Stimulated activated CD4-positive, alpha-beta T cell treated with anti-CD3 and anti-CD28 coated beads, Interleukin-15, amount 100 ng/mL, for 1 hour (primary cell): ENCODE measurements at regions not wholly inside any gene's neighbourhood (a gene's known extent, or its start where the extent isn't known, plus 50 kb on each side); places are given as distances from the start of the nearest gene placed in this dataset.

Experiments
- DNase-seq, 2 donors: peaks; one replicate each; pipeline ENCODE4 v3.0.0-alpha.2; 2020; ENCODE audit warnings: low read depth in 1 of 2, low spot score in 1 of 2

DNA sequence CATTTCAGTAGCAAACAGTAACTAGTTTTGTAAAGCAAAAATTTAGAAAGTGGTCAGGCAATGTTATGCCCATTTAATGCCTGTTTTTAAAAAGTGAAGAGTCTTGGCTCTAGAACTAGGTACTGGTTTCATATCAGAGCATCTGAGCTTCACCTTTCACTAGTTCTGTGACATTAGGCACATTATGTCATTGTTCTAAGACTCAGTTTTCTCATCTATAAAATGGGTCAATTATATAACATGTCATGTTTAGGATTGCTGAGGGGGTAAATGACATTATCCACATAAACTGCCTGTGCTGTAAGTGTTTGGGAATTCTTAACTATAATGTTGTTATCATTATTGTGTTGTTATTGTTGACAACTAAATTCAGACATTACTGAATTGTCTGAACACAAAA is 235.6 kb upstream of the ZC3H12C start:
- no peak for DNase-seq

DNA sequence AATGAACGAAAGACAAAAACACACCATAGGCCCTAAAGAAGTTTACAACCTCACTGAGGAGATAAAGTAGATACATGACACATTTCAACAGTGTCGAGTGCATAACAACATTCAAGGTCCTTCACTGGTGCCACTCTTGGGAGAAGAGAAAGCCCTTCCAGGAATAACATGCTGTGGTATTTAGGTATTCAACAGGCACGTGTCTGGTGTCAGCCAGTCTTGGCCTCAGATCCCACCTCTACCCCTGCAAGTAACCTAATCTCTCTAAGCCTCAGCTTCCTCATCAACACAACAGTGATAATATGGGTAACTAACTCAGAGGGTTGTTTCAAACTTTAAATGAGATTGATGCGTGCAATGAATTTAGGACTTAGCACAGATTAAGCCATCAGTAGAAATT is 235.0 kb upstream of the ZC3H12C start:
- DNase-seq = no peak

DNA sequence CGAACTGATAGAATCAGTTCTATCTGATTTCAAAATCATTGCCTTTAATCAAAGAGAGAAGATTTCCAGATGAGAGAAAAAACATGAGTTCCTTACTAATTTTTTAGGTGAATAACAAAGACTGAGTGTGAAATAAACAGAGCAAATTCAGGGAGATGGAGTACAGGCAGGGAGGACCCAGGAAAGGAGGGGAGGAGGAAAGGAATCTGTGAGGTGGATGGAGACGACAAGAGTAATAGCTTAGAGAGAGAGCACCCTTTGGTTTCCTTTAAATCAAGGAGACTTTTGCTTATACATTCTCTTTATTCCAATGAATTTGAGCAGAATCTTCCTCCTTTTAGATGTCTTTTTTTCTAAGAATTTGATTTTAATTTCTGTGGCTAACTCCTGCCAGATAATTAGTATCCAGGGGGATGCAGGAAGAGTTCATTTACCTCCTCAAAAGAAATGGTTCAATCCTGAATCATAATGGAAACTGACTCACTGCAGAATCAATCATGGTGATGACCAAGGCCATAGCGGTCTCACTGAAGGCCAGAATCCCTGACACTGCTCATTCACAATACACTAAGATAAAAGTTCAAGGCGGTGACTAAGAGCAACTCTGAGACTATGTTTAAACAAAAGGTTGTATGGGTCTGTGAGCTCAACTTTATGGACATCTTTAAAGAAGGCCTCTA is 234.0 kb upstream of the ZC3H12C start:
- no peak for DNase-seq

DNA sequence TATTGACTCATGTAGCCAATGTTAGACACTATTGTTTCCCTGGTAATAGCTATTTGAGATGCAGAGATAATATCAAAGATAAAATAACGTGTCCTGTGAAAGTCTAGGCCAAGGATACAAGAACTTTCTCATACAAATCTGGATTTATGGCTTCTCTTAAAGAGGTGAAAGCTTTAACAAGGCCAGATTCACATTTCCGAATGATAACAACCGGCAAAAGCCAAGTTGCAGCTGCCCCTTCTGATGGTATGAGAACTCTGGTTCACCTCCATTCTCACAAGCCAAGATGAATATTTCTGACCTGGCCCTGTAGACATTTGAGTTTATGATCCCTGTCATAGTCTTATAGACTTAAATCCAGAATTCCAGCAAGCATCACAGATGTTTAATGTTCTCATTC is 230.4 kb upstream of the ZC3H12C start:
- DNase-seq = no peak

DNA sequence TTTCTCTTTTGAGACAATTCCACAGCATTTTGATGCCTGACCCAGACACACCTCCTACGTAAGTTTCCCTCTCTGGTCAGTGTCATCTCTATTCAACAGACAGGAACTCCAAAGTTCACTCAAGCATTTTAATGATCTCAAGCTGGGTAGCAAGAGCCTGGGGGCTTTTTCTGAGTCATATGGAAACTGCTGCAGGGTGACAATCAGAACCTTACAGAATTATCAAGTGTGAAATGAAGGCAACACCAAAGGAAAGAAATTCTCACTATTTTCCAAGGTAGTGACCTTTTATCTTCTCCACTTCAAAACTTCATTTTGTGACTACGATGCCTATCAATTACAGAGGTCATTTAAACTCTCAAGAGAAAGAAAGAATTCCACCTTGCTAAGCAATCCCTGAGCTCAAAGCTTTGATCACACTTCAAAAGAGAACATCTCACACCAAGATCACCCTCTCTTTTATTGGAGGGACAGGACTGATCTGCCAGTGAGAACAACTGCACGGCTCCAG is 229.0 kb upstream of the ZC3H12C start:
- no peak for DNase-seq

DNA sequence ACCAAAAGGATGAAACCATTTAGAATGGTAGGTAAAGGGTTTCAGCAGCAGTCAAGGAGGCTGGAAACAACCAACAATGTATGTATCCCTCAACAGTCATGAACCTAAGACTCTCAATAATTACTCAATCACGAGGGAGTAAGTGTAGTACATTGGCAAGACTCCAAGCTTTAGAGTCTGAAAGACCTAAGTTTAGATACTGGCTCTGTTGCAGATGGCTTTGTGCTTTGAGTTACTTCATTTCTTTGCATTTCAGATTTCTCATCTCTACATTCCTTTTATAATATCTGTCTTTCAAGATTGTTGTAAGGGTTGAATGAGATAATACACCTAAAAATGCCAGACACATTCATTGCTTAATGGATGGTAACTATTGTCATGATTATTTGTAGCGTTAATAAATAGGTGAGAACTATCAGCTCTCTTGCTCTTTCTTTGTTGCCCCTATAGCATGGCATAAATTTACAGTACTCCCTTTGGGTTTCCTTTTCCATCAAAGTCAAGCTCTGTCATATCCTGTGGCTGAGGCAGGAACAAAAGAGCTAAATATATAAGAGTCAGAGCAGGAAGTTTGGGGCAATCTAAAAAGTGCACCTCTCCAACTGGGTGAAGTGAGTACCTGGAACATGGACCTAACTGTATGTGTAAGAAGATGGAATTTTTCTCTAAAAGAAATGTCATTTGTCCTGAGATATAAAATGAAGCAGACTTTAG is 228.2 kb upstream of the ZC3H12C start:
- DNase-seq = no peak

DNA sequence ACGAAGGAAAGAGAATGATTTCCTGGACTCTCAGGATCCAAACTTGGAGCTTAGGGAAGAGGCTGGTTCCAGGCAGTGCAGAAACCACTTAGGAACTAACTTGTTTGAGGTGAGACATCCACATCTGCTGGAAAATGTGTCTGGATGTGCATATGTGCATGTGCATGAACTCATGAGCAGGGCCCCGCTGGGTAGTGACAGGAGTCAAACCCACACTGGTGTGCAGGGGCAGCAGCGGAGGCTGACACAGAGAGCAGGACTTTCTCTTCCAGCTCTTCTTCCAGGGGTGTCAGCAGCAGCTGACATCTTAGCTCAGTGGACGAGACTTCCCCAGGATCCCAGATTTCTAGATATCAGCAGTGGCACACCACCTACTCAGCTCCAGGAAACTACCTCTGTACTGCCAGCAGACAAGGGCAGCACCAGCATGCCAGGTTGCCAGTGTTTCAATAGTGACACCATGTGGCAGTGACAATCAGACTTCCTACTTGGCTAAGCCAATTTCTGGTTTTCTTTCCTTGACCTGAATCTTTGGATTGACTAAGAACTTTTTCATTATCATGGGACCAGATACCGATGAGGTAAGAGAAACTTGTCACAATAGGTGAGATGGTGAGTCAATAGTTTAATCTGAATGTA is 227.5 kb upstream of the ZC3H12C start:
- no peak for DNase-seq

DNA sequence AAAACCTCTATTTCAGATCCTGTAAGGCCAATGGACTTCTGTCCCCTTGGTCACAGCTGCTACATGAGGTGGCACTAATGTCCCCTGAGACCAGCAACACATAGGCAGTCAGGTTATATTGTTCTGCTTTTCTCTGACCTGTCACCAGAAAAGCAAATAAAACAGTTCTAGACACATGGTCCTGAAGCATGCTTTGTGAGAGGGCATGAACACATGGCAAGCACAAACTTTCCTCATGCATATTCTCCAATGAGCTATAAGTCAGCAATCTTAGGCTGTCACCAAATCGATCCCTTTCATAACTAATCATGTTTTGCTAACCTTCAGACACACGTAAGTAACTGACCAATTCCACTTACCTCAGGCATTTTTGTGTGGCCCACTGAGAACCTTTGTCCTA is 225.4 kb upstream of the ZC3H12C start:
- DNase-seq = no peak

DNA sequence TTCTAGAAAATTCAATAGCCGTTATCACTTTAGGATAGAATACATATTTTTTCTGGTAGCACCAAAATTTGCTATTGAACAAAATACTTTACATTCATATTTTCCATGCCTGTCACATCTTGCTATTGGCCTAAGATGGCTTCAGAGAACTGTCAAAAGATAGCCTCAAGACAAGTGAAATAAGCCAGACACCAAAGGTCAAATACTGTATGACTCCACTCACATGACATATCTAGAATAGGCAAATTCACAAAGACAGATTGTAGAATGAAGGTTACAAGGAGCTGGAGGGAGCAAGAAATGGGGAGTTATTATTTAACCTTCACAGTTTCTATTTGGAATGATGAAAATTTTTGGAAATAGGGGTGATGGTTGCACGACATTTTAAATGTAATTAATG is 223.7 kb upstream of the ZC3H12C start:
- no peak for DNase-seq

DNA sequence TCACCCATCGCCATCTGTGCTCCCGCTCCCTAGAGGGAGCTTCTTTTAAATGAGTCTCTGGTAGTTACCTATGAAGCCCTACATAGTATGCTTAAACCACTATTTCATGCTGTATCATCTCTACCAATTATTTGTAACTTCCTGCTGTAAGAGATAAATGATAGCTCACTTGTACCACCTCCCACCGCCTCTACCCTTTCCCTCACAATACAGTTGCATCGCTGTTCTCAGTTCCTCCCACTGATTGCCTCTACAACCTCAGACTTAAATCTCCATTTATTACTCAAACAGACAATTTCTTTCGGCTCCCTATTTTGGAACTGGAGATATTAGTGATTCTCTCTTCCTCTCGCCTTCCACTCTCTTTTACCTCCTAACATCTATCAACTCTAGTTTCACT is 222.9 kb upstream of the ZC3H12C start:
- DNase-seq = no peak

DNA sequence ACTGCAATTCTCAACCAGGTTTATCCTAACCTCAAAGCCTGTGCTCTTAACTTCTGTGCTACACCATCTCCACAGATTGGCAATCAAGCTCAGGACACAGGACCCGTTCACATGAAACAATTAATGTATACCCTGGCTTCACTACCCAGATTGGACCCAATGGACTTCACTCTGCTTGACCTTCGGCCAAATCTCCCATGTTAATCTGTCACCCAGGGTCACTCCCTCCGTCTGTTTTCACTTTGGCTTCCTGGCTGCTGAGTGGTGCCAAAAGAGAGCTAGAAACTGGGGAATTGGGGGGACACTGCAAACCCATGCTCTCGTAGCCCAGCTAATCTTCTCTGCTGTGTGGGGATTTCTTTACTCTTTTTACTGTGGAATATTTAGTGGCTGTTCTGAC is 216.1 kb upstream of the ZC3H12C start:
- DNase-seq = no peak

DNA sequence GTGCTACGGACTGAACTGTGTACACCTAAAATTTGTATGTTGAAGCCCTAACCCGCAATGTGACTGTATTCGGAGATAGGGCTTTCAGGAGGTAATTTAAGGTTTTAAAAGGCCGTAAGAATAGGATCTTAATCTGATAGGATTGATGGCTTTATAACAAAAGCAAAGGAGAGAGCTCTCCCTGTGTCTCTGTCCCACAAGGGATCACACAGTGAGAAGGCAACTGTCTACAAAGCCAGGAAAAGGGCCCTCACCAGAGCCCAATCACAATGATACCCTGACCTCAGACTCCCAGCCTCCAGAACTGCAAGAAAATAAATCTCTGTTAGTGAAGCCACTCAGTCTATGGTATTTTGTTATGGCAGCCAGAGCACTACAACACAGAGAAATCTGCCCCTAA is 208.7 kb upstream of the ZC3H12C start:
- no peak for DNase-seq

DNA sequence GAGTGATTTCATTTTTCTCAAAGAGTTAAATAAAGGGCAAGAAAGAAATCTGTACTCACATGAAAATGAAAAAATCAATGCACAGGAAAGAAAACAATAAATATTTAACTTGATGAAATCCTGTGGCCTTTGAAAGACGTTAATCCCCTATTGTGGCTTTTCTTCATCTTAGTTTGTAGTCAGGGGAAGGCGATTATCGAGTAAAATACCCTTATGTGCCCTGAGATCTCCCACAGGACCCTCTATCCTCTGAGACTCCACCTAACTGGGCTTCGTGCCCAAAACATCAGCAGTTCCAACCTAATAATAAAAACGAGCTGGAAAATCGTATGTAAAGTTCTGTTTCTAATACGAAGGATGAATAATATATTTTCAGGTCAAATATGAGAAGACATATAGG is 208.2 kb upstream of the ZC3H12C start:
- DNase-seq = no peak

DNA sequence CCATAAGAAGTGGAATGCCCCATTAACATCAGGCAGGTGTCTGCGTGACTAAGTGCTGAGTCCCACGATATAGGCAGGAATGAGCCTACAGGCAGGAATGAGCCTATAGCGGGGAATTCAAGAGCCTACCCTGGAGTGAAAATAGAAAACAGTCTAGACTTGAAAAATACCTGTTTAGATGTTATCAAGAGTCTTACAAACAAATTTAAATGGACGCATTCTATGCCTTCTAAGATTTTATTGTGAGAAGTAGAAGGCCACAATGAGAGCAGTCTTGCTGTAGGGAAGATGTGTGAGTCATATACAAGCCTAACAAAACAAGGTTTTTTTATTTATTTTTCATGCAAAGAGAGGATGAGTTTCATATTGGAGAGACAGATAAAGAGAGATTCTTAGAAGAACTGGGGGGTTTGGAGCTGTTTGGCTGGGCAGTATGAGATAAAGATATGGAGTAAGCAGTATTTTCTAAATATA is 200.8 kb upstream of the ZC3H12C start:
- no peak for DNase-seq

DNA sequence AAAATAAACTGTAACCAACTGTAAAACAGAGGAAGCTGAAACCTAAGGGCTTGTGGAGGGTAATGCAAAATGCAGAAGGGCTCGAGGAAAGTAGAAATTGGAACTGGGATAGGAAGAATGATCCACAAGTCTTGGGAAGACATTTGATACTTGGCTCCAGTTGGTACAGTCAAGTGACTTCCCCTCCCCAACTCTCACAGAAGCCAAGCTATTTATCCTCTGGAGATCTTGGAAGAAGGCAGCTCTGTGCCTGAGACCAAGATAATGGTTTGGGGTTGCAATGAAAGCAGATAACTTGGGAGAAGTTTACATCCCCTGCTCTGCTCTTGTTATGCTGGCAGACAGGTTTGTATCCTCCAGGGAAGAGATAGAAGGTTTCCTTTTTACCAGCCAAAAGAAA is 198.9 kb upstream of the ZC3H12C start:
- no peak for DNase-seq

DNA sequence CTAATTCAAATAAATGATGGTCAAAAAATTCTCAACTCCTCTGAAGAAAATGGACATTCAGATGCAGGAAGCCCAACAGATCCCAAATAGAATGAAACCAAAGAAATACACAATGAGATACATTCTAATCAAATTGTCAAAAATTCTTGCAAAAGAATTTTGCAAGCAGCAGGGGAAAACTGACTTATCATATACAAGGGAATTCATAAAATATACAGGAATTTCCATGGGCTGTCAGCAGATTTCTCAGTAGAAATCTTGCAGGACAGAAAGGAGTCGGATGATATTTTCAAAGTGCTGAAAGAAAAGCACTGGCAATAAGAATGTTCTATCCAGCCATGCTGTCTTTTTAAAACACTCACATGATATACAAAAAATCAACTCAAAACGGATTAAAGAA is 194.6 kb upstream of the ZC3H12C start:
- no peak for DNase-seq

DNA sequence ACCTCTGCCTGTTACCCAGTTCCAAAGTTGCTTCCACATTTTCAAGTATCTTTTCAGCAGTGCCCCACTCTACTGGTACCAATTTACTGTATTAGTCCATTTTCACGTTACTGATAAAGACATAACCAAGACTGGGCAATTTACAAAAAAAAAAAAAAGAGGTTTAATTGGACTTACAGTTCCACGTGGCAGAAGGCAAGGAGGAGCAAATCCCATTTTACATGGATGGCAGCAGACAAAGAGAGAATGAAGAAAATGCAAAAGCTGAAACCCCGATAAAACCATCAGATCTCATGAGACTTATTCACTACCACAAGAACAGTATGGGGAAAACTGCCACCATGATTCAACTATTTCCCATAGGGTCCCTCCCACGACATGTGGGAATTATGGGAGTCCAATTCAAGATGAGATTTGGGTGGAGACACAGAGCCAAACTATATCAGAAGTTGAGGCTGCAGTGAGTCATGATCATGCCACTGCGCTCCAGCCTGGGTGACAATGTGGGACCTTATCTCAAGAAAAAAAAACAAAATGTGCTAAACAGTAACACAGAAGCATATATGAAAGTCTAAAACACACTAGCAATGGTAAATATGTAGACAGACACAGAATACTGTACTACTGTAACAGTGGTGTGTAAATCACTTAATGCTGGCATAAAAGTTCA is 190.3 kb upstream of the ZC3H12C start:
- no peak for DNase-seq

DNA sequence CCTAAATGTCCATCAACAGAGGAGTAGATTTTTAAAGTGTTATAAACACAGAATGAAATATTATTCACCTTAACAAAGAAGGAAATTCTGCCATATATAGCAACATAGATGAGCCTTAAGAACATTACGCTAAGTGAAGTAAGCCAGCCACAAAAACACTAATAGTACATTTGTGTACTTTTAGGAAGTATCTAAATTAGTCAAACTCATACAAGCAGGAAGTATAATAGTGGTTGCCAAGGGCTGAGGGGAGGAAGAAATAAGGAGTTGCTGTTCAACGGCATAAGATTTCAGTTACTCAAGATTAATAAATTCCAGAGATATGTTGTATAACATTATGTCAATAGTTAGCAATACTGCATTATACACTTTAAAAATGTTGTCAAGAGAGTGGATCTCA is 181.7 kb upstream of the ZC3H12C start:
- DNase-seq = no peak

DNA sequence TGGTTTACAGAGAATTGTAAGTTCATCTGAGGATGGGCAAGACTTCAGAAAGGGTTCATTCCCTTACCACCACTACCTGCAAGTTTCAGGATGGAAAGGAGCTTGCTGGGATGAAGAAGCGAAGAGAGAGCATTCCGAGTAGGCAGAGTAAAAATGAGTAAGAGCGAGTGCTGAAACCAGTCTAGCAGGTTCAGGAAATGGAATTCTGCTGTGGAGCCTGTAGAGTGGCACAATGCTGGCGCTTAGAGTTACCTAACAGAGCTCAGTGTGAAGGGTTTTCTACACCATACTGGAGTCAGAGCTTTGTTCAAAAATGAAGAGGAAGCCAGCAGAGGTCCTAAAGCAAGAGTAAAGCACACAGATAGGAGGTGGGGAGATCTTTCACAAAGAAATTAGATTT is 179.2 kb upstream of the ZC3H12C start:
- DNase-seq = no peak

DNA sequence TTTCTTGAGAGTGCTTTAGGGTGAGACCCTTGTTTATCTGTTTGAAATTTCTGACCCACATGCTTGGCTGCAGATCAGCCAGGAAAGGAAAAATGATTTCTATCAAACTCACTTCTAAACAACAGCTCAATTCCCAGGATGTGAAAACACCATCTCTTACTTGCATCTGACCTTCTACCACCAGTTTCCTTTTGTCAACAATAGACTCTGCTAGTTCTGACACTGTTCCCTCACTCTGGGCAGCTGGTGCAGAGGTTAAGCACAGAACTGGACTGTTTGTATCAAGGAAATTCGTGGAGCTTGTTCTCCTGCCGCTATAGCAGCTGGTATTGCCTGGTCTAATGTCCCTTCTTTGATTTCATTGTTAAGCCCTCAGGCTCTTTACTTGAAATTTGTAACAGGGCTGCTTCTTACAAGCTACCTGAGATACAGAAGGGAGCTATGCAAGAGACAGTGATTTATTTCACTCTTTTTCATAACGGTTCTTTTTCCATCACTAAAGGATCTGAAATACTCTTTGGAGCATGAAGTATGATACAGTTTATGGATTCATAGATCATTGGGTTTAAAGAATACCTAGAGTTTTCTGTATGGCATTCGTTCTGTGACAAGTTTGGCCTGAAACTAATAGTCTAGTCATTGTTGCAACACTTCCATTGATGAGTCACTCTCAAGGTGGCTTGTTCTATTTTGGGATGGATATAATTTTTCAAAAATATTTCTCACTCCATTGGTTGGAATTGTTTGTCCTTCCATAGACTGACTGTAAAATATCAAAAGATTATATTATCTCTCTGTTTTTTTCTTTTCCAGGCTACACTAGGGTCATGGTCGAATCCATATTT is 178.2 kb upstream of the ZC3H12C start:
- DNase-seq = no peak

DNA sequence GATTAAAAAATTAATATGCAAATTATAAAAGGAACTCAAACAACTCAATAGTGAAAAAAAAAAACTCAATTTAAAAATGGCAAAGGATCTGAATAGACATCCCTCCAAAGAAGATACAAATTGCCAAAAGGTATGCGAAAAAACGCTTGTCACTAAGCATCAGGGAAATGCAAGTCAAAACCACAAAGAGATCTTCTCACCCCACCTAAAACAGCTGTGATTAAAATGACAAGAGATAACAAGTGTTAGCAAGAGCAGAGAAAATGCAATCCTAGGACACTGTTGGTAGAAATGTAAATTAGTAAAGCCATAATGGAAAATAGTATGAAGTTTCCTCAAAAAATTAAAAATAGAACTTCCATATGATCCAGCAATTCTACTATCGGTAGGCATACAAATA is 166.3 kb upstream of the ZC3H12C start:
- no peak for DNase-seq
